Progenitor cell of endocrine pancreas (in vitro differentiated cells): ENCODE measurements at regions not wholly inside any gene's neighbourhood (a gene's known extent, or its start where the extent isn't known, plus 50 kb on each side); places are given as distances from the start of the nearest gene placed in this dataset.

Source experiments
- DNase-seq: peaks from one replicate; pipeline ENCODE4 v3.0.0; 2021; ENCODE audit warnings: low spot score; ENCODE audit not compliant: unreplicated experiment
- H3K27ac Mint-ChIP-seq: 2 replicates; pipeline ENCODE4 v1.8.0; 2021; ENCODE audit warnings: mild to moderate bottlenecking, moderate library complexity, mixed read lengths
- H3K27me3 Mint-ChIP-seq: 2 replicates; pipeline ENCODE4 v1.8.0; 2021; ENCODE audit warnings: mixed read lengths
- H3K36me3 Mint-ChIP-seq: 2 replicates; pipeline ENCODE4 v1.8.0; 2022; ENCODE audit warnings: mixed read lengths; ENCODE audit not compliant: insufficient read depth
- H3K4me1 Mint-ChIP-seq: 2 replicates; pipeline ENCODE4 v1.8.0; 2021; ENCODE audit warnings: low read depth, mixed read lengths
- H3K4me3 Mint-ChIP-seq: 2 replicates; pipeline ENCODE4 v1.8.0; 2021; ENCODE audit warnings: low read depth, mild to moderate bottlenecking, moderate library complexity, mixed read lengths
- H3K9me3 Mint-ChIP-seq: 2 replicates; pipeline ENCODE4 v1.8.0; 2021; ENCODE audit warnings: low read depth, mixed read lengths
- TF ChIP-seq, protein P1 (sequence below): fragments of 200-600 bp; sonication (generic); IDR thresholded peaks from one replicate; pipeline ENCODE4 v1.5.0; 2021; ENCODE audit warnings: antibody characterized with exemption, mild to moderate bottlenecking; ENCODE audit not compliant: unreplicated experiment

DNA sequence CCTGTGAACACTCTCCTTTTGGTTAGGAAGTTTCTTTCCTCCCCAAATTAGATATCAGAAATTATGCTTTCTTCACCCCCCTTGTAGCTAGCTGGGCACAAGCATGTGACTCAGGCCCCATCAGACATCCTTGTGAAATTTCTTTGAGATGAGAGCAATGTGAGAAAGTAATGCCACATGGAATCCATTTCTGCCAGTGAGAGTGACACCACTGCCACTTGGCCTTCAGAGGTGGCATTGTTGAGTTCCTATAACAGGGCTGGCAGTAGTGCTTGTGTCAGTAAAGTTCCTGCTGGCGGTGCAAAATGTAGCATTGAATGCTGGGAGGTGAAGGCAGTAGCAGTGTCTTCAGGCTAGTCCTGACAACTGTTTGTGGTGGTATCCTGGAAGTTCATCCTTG is 80.7 kb upstream of the ZNF280D start:
- H3K27ac Mint-ChIP-seq = no peak overlapping the region
- no peak for DNase-seq
- peaks cover under 1% of the 10 kb centered on the region for H3K36me3 Mint-ChIP-seq
- H3K9me3 Mint-ChIP-seq = peaks cover 8% of the 10 kb centered on the region
- no peaks in the 10 kb centered on the region for H3K27me3 Mint-ChIP-seq
- peaks cover 16% of the 10 kb centered on the region for H3K4me1 Mint-ChIP-seq
- TF ChIP-seq, protein P1, sequence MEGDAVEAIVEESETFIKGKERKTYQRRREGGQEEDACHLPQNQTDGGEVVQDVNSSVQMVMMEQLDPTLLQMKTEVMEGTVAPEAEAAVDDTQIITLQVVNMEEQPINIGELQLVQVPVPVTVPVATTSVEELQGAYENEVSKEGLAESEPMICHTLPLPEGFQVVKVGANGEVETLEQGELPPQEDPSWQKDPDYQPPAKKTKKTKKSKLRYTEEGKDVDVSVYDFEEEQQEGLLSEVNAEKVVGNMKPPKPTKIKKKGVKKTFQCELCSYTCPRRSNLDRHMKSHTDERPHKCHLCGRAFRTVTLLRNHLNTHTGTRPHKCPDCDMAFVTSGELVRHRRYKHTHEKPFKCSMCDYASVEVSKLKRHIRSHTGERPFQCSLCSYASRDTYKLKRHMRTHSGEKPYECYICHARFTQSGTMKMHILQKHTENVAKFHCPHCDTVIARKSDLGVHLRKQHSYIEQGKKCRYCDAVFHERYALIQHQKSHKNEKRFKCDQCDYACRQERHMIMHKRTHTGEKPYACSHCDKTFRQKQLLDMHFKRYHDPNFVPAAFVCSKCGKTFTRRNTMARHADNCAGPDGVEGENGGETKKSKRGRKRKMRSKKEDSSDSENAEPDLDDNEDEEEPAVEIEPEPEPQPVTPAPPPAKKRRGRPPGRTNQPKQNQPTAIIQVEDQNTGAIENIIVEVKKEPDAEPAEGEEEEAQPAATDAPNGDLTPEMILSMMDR = no peak
- no peak overlapping the region for H3K4me3 Mint-ChIP-seq

DNA sequence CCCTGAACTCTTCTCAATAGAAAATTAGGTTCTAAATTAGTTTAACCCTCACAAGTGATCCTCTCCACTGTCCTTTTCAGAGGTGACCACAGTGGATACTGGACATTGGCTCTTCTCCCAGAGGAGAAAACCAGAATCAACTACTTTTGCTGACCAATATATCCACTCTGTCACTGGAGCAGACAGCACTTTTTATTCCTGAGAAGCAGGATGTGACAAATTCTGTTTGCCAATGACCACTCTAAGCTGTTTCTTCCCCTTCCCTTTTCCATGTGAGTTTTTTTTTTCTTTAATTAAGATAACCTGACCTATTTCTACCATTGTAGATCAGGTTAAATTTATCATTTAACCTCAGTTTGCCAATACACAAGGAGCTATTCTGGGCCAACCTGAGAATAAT is 79.7 kb upstream of the ZNF280D start:
- Mint-ChIP-seq H3K4me3 (no peak overlapping the region), H3K36me3 (peaks cover 1% of the 10 kb centered on the region), H3K9me3 (peaks cover 18% of the 10 kb centered on the region), H3K4me1 (peaks cover 16% of the 10 kb centered on the region), H3K27ac (no peak overlapping the region), H3K27me3 (no peaks in the 10 kb centered on the region)
- TF ChIP-seq, protein P1 = no peak
- DNase-seq = no peak

DNA sequence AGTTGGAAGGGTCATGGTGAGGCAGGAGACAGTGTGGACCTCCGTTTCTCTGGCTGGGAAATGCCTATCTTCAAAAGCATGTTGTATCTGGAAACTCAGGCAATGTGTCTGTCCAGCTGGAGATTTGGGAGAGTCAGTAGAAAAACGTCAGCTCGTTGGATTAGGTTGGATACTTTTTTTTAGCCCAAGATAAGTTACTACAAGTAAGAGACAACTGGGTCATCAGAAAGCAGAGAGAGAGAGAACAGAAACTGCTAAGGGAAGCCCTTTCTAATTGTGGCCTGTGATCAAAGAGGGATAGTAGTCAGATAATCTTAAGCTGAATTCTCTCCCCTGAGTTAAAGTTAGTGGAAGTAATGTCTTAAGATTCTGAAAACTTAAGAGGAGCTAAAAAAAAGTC is 78.9 kb upstream of the ZNF280D start:
- Mint-ChIP-seq H3K27ac (peak overlapping the region; percentile 88), H3K36me3 (peaks cover 3% of the 10 kb centered on the region), H3K9me3 (peaks cover 22% of the 10 kb centered on the region), H3K27me3 (no peaks in the 10 kb centered on the region), H3K4me1 (peaks cover 16% of the 10 kb centered on the region), H3K4me3 (no peak overlapping the region)
- TF ChIP-seq, protein P1 = no peak
- DNase-seq = no peak

DNA sequence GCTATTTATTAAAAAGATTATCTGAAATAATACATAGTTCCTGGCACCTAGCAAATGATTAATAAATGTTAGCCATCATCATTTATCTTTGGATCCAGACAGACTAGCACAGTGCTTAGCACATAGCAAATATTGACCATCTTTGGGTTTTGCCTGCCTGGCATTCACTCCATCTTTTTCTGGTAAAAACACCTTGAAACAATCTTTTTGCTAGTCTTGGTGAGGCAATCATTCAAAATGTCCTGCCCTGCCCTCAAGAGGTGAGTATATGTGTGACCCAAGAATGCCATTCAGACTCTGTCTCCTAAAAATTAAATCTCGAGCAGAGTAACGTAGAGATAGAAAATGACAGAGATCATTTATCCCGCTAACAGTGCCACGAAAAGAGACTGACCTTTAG is 78.3 kb upstream of the ZNF280D start:
- H3K4me1 Mint-ChIP-seq = peaks cover 16% of the 10 kb centered on the region

DNA sequence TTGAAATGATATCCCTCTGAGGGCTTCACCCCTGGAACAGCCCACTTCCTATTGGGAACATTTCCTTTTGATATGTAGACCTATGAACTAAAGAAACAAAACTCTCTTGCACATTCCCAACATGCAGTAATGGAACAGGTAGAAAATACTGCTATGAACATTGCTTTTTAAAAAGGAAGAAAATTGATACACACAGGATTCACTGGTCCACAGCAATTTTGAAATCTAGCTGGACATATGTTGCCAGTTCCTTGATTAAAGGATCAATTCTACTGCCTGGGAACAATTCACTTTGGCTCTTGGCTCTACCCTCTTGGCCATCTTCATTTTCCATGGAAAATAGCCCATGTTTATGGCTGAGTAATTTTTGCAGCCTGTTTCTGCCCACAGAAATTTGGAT is 74.9 kb upstream of the ZNF280D start:
- Mint-ChIP-seq H3K27me3 (no peaks in the 10 kb centered on the region), H3K4me1 (peaks cover 11% of the 10 kb centered on the region), H3K36me3 (peaks cover 4% of the 10 kb centered on the region), H3K9me3 (peaks cover 25% of the 10 kb centered on the region), H3K27ac (no peak overlapping the region), H3K4me3 (no peak overlapping the region)
- TF ChIP-seq, protein P1 = no peak
- no peak for DNase-seq

More for the DNA sequence above, 78.3 kb upstream of the ZNF280D start:
- DNase-seq = no peak
- TF ChIP-seq, protein P1 = no peak
- peak overlapping the region; percentile 70 for H3K27ac Mint-ChIP-seq
- H3K4me3 Mint-ChIP-seq = no peak overlapping the region
- H3K27me3 Mint-ChIP-seq = no peaks in the 10 kb centered on the region
- H3K9me3 Mint-ChIP-seq = peaks cover 25% of the 10 kb centered on the region
- peaks cover 4% of the 10 kb centered on the region for H3K36me3 Mint-ChIP-seq

DNA sequence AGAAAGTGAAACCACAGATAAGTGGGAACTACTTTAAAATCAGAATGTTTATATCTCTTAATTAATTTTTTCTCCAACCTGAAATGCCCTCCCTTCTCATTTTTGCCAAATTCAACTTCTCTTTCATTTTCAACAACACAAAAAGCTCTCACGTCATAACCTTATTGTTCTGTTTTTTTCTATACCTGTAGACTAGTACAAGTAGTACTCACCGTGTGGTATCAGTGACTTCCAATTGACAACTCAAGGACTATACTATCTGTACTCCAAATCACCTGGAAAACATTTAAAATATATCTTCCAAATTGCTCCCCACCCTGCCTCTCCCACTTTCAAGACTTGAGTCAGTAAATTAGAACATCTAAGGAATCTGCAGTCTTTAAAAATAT is 72.8 kb upstream of the ZNF280D start:
- TF ChIP-seq, protein P1 = no peak
- Mint-ChIP-seq H3K4me3 (no peak overlapping the region), H3K9me3 (peaks cover 25% of the 10 kb centered on the region), H3K27ac (no peak overlapping the region), H3K36me3 (peaks cover 4% of the 10 kb centered on the region), H3K27me3 (no peaks in the 10 kb centered on the region), H3K4me1 (no peaks in the 10 kb centered on the region)
- no peak for DNase-seq
